ENCODE measurements at regions not wholly inside any gene's neighbourhood (a gene's known extent, or its start where the extent isn't known, plus 50 kb on each side); places are given as distances from the start of the nearest gene placed in this dataset.

GRCh38 chr13:103373916-103374315, 307.7 kb upstream of the SLC10A2 start:
- intact Hi-C loops (cut with DNase I), result no loop called here
- no peak overlapping the region for H3K4me3 ChIP-seq
- no peaks in the 10 kb centered on the region for H3K27me3 ChIP-seq
- H3K9me3 ChIP-seq, result no peaks in the 10 kb centered on the region
- H3K4me1 ChIP-seq, result no peaks in the 10 kb centered on the region
- no peak for DNase-seq (ENCODE audit: low spot score in 2 of 2)
- TF ChIP-seq CTCF (IDR thresholded peaks at IDR 0.05), result no peak
- no peaks in the 10 kb centered on the region for H3K36me3 ChIP-seq
- H3K27ac ChIP-seq, result no peak overlapping the region

DNA sequence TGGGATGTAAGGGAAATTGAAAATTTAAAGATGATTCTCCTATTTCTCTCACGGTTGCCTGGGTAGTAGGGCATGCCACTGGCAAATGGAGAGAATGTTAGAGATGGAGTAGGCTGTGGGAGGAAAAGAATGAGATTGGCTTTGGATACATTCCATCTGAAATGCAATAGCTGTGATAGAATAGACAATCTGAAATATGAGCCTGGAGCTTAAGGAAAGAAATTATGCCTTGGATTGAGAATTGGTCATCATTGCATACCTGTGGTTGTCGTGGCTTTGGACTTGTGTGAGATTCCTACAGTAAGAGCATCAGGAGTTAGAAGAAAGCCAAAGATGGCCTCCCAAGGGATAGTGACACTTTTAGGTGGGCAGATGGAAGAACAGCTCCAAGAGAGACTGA, 305.1 kb upstream of the SLC10A2 start:
- Histone ChIP-seq H3K4me1 (no peaks in the 10 kb centered on the region), H3K27me3 (no peaks in the 10 kb centered on the region), H3K36me3 (no peaks in the 10 kb centered on the region), H3K9me3 (no peaks in the 10 kb centered on the region), H3K27ac (no peak overlapping the region), H3K4me3 (no peak overlapping the region)
- no peak for TF ChIP-seq CTCF (IDR thresholded peaks at IDR 0.05)
- intact Hi-C loops (cut with DNase I), result no loop called here
- no peak for DNase-seq (ENCODE audit: low spot score in 2 of 2)

DNA sequence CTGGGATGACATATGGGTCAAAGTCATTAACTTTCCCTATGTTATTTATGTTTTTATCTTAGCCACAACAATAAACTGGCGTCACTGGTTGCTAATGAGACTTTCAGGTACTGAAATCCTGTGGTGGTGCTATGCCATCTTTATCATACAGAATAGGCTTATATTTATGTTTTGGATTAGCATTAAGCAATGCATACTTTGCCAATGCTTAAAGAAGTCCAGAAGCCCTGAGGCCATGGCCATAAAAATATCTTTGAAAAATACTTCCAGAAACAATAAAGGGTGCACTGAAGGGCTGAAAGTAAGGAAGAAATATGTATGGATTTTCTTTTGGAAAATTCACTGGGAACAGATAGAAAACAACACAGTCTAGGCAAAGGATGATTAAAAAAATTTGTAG, 304.6 kb upstream of the SLC10A2 start:
- Histone ChIP-seq H3K27ac (no peak overlapping the region), H3K36me3 (no peaks in the 10 kb centered on the region), H3K27me3 (no peaks in the 10 kb centered on the region), H3K9me3 (no peaks in the 10 kb centered on the region), H3K4me3 (no peak overlapping the region), H3K4me1 (no peaks in the 10 kb centered on the region)
- intact Hi-C loops (cut with DNase I), result no loop called here
- no peak for DNase-seq (ENCODE audit: low spot score in 2 of 2)
- no peak for TF ChIP-seq CTCF (IDR thresholded peaks at IDR 0.05)

GRCh38 chr13:103358255-103358932, 292.2 kb upstream of the SLC10A2 start:
- Histone ChIP-seq H3K9me3 (no peaks in the 10 kb centered on the region), H3K27me3 (no peaks in the 10 kb centered on the region), H3K36me3 (no peaks in the 10 kb centered on the region), H3K4me3 (no peak overlapping the region), H3K27ac (no peak overlapping the region), H3K4me1 (no peaks in the 10 kb centered on the region)
- no peak for TF ChIP-seq CTCF (IDR thresholded peaks at IDR 0.05)
- DNase-seq (ENCODE audit: low spot score in 2 of 2), result no peak
- intact Hi-C loops (cut with DNase I), result no loop called here

- H3K9me3 ChIP-seq, result no peaks in the 10 kb centered on the region
- H3K27me3 ChIP-seq, result no peaks in the 10 kb centered on the region
- no peaks in the 10 kb centered on the region for H3K4me1 ChIP-seq
- intact Hi-C loops (cut with DNase I), result no loop called here
- no peak for DNase-seq (ENCODE audit: low spot score in 2 of 2)
- H3K4me3 ChIP-seq, result no peak overlapping the region
- H3K27ac ChIP-seq, result no peak overlapping the region
- no peaks in the 10 kb centered on the region for H3K36me3 ChIP-seq
- no peak for TF ChIP-seq CTCF (IDR thresholded peaks at IDR 0.05)
These were observed 290.1 kb upstream of the SLC10A2 start for GRCh38 chr13:103356226-103356864.

All from ascending aorta (tissue), 2 donors.